Right lobe of liver (tissue), 6 donors: ENCODE measurements at regions not wholly inside any gene's neighbourhood (a gene's known extent, or its start where the extent isn't known, plus 50 kb on each side); places are given as distances from the start of the nearest gene placed in this dataset.
A peak's percentile ranks its signal among the peaks of the same experiment; 100 is the strongest.

Source experiments
- ATAC-seq, 4 donors: fragments of 200-7000 bp; cut with Tn5 transposase; one replicate each; pipeline ENCODE4 v1.9.1; 2020; ENCODE audit warnings: mild to moderate bottlenecking in 4 of 4, moderate library complexity in 4 of 4
- DNase-seq, 3 donors: peaks; one replicate each; pipeline ENCODE4 v3.0.0-alpha.2; 2020
- H3K27ac ChIP-seq, 3 donors: fragments of 200-600 bp; one replicate each; pipeline ENCODE4 v1.8.0; 2022
- H3K27me3 ChIP-seq, 2 donors: fragments of 200-600 bp; one replicate each; pipeline ENCODE4 v1.8.0; 2022
- H3K36me3 ChIP-seq, 4 donors: fragments of 200-600 bp; sonication (generic) in 1 of 4; one replicate each; pipeline versions ENCODE4 v1.5.1 to v1.8.0; 2017 to 2022; ENCODE audit warnings: control low read depth in 1 of 4
- H3K4me1 ChIP-seq, 4 donors: fragments of 200-600 bp; sonication (generic) in 1 of 4; one replicate each; pipeline versions ENCODE4 v1.5.1 to v1.8.0; 2017 to 2022; ENCODE audit warnings: control low read depth in 1 of 4
- H3K4me3 ChIP-seq, 3 donors: fragments of 200-600 bp; one replicate each; pipeline ENCODE4 v1.8.0; 2022
- H3K9me3 ChIP-seq, 4 donors: fragments of 200-600 bp; sonication (generic) in 1 of 4; one replicate each; pipeline versions ENCODE4 v1.5.1 to v1.8.0; 2017 to 2022; ENCODE audit warnings: control low read depth in 1 of 4
- CTCF ChIP-seq, 4 donors: fragments of 200-600 bp in 3 of 4; fragments of 450-650 bp in 1 of 4; IDR thresholded peaks; one replicate each; pipeline versions ENCODE4 v1.5.1 to v1.8.0; 2016 to 2022; ENCODE audit warnings: antibody characterized with exemption in 4 of 4, mild to moderate bottlenecking in 2 of 4
- POLR2A ChIP-seq: fragments of 450-650 bp; IDR thresholded peaks from one replicate; pipeline ENCODE4 v1.6.1; 2017; ENCODE audit warnings: antibody characterized with exemption, mild to moderate bottlenecking
- WGBS: methylation state at CpG from one replicate; pipeline ENCODE4 v1.1.6; 2018; ENCODE audit warnings: low coverage, low lambda C conversion rate; ENCODE audit not compliant: insufficient coverage; ENCODE audit errors: missing lambda C conversion rate; 5-methylcytosine and 5-hydroxymethylcytosine counted together
- intact Hi-C, 2 donors: fragments of 100-400 bp; cut with DNase I; formaldehyde crosslinking; loops; one replicate each; pipeline versions ENCODE4 v1.11.2 to v1.14.1; 2022
- donor health status: DM: no; HTN: yes; CAD: no.
- donor health status: DM: no; HTN: no; CAD: no.
- donor health status: DM: no; HTN: no; CAD: no.
- donor health status: DM: no; HTN: yes; CAD: no.
- donor health status: DM: no; HTN: yes; CAD: no.

DNA sequence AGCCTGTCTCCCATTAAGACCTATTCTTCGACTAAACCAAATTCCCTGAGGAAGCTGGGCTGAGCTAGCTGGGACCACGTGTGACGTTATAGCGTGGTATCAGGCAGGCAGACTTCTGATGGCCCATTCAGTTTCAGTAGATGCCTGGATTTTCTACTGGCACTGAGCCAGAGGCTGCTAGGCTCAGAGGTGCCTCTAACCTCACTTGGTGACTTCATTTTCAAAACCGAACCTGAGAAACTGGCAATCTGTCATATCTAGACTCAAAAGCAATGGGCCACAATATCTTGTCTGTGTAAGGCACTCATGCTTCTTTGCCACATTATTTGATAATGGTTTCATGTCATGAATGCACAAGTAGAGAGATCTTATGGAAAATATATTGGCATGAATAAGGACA, 352.1 kb upstream of the AZI2 start:
- intact Hi-C loops: no loop called here
- TF ChIP-seq CTCF (IDR thresholded peaks at IDR 0.05): no peak
- TF ChIP-seq POLR2A: no peak
- Histone ChIP-seq H3K27me3 (no peaks in the 10 kb centered on the region), H3K4me3 (no peak overlapping the region), H3K27ac (no peak overlapping the region), H3K36me3 (no peaks in the 10 kb centered on the region), H3K9me3 (no peaks in the 10 kb centered on the region), H3K4me1 (peaks cover 0 to 10% (median 0%) of the 10 kb centered on the region in 4 donors)
- WGBS: 77% methylated on average over 4 of the region's 5 CpGs
- no peak for ATAC-seq
- no peak for DNase-seq

DNA sequence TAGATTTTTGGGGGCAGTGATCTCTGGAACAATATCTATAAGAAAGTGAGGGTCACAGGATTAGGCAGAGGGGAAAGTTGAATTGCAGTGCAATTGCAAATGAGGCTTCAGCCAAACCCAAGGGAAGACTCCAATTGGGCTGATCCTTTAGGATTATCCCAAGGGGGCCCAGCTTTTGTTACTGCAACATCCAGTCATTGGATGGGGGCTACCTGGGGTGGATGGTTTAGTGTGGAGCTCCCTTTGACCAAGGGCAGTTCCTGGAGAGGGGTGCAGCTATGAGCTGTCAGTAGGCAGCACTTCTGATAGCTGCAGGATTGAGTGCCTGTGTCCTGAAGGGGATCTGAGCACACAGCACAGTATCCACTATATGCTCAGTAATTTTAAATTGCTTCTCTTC, 355.2 kb upstream of the AZI2 start:
- H3K36me3 ChIP-seq: no peaks in the 10 kb centered on the region
- intact Hi-C loops: no loop called here
- H3K27ac ChIP-seq: no peak overlapping the region
- no peaks in the 10 kb centered on the region for H3K27me3 ChIP-seq
- DNase-seq: no peak
- H3K4me1 ChIP-seq: peaks cover 0 to 9% (median 0%) of the 10 kb centered on the region in 4 donors
- no peak for ATAC-seq
- TF ChIP-seq POLR2A (no peak), CTCF (IDR thresholded peaks at IDR 0.05) (no peak)
- H3K4me3 ChIP-seq: no peak overlapping the region
- no peaks in the 10 kb centered on the region for H3K9me3 ChIP-seq

DNA sequence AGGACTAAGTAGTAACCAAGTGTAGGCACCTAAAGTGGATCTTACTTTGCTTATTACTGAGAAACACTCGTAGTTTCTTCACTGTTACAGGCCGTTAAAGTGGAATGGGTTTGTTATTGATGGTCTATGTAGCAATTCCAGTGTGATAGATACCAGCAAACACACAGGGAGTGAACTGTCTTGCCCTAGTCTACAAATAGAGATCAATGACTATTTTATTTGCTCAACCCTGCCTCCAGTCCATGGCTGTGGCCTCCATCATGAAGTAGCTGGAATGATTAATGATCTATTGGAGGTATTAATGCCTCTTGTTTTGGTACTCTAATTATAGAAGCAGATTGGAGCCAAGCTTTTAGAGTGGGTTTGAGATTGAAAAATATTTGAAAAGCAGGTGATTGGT, 362.7 kb upstream of the AZI2 start:
- no peaks in the 10 kb centered on the region for H3K4me1 ChIP-seq
- intact Hi-C loops: no loop called here
- DNase-seq (no peak), ATAC-seq (peak in 2 of 4 donors; percentile 35 to 50)
- WGBS: 27% methylated on average over 2 of the region's 2 CpGs
- H3K27ac ChIP-seq: no peak overlapping the region
- H3K9me3 ChIP-seq: no peaks in the 10 kb centered on the region
- no peaks in the 10 kb centered on the region for H3K27me3 ChIP-seq
- H3K4me3 ChIP-seq: no peak overlapping the region
- no peaks in the 10 kb centered on the region for H3K36me3 ChIP-seq
- TF ChIP-seq POLR2A (no peak), CTCF (IDR thresholded peaks at IDR 0.05) (no peak)

DNA sequence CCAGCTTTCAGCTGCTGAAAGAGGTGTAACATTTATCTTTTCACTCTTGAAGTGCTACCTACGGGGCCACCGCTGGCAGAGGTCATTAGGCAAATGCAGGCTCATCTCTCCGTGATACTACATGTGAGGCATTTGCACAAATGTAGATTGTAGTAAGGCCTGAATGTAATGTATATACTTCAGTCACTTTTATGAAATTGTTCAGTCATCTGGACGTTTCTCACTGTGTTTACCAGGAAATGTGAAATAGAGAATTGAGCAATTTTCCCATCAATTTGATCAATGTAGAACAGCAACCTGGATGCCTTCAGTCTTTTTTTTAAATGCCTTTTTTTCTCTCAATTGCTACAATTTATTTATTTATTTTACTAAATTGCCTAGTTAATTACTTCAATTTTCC, 368.3 kb upstream of the AZI2 start:
- intact Hi-C loops: no loop called here
- H3K9me3 ChIP-seq: no peaks in the 10 kb centered on the region
- no peak overlapping the region for H3K4me3 ChIP-seq
- H3K36me3 ChIP-seq: no peaks in the 10 kb centered on the region
- no peaks in the 10 kb centered on the region for H3K27me3 ChIP-seq
- DNase-seq (no peak), ATAC-seq (peak in 1 of 4 donors; percentile 79)
- H3K4me1 ChIP-seq: no peaks in the 10 kb centered on the region
- TF ChIP-seq POLR2A (no peak), CTCF (IDR thresholded peaks at IDR 0.05) (no peak)
- 48% methylated on average over 4 of the region's 4 CpGs for WGBS
- no peak overlapping the region for H3K27ac ChIP-seq
